Stimulated activated CD8-positive, alpha-beta memory T cell treated with anti-CD3 and anti-CD28 coated beads, Interleukin-4, amount 100 ng/mL, for 1 hour (primary cell): ENCODE measurements at regions not wholly inside any gene's neighbourhood (a gene's known extent, or its start where the extent isn't known, plus 50 kb on each side); places are given as distances from the start of the nearest gene placed in this dataset.
"Not testable (repeated sequence)": the region's sequence is repeated elsewhere in the genome, so short reads cannot be mapped to it uniquely, and the experiment has no call there.

Source experiments
- DNase-seq, 2 donors: peaks; one replicate each; pipeline ENCODE4 v3.0.0-alpha.2; 2020; ENCODE audit warnings: low read depth in 2 of 2, low spot score in 1 of 2

DNA sequence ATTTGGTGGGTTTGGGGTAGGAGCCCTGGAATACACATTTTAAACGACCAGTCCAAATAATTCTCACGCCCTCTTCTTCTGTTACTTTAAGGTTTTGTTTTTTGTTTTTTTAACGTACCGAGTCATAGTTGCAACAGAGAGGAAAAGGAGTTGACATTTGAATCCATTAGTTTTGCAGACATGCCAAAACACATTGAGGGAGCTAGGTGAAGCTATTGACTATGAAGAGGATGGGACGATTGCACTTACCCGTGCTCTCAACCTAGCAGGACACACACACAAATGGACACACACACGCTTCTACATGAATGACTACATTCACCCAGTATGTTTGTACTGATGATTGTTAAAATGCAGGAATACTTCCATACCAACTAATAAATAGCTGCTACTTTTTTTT, 54.3 kb upstream of the CIT start:
- no peak for DNase-seq

DNA sequence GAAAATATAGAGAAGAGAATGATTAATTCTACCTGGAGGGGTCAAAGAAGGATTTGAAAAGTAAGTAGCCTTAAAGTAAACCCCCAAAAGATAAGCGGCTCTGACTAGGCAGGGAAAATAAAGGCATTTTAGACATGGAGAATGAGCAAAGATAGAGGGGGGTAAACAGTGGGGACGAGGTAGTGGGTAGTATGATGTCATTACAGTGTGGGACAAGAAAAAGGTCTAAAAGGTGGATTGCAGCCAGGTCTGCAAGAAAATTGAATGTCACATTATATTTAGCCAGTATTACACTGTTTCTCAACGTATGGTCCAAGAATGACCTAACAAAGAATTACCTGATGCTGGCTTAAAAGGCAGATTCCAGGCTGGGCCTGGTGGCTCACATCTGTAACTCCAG, 55.8 kb upstream of the CIT start:
- no peak for DNase-seq

DNA sequence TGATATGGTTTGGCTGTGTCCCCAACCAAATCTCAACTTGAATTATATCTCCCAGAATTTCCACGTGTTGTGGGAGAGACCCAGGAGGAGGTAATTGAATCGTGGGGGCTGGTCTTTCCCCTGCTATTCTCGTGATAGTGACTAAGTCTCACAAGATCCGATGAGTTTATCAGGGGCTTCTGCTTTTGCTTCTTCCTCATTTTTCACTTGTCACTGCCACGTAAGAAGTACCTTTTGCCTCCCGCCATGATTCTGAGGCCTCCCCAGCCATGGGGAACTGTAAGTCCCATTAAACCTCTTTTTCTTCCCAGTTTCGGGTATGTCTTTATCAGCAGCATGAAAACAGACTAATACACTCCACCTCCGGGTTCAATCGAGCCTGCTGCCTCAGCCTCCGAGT, 54.3 kb upstream of the BICDL1 start:
- not testable (repeated sequence) for DNase-seq

DNA sequence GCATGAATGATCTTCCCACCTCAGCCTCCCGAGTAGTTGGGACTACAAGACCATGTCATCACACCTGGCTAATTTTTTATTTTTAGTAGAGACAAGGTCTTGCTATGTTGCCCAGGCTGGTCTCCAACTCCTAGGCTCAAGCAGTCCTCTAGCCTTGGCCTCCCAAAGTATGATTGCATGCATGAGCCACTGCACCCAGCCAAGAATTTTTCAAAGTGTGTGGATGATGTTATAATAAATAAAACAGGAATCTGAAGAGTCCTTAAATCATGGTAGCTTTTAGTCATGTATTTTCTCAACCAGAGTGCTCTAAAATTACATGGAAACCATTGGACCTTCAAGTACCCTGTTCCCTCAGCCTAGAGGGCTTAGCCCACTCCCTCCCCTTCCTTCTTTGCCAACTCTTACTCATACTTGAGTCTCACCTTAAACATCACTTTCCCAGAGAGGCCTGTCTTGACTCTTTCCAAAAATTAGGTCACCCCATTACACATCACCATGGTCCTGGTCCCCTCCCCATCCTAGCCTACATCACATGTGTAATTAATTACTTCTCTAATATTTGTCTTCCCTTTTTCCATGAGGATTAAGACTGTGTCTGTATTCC, 52.2 kb upstream of the BICDL1 start:
- DNase-seq: no peak

DNA sequence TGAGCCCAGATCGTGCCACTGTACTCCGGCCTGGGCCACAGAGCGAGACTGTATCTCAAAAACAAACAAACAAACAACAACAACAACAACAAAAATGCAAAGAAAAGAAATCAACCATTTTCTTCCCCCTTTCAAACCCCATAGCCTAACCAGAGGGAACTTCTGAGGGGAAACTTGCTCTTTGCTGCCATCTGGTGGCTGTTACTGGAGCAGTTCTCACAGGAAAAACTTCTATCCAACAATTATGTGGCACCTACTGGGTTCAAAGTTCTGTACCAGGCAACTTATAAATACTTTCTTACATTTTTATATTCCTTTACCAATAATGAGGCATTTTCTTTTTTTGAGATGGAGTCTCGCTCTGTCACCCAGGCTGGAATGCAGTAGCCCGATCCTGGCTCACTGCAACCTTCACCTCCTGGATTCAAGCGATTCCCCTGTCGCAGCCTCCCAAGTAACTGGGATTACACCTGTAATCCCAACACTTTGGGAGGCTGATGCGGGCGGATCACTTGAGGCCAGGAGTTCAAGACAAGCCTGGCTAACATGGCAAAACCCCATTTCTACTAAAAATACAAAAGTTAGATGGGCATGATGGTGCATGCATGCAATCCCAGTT, 50.9 kb upstream of the BICDL1 start:
- peak; percentile 52 for DNase-seq
